ENCODE measurements at regions not wholly inside any gene's neighbourhood (a gene's known extent, or its start where the extent isn't known, plus 50 kb on each side); places are given as distances from the start of the nearest gene placed in this dataset.

GRCh38 chr12:89906178-89906577 is 197.5 kb upstream of the ATP2B1 start:
- no peak for FAIRE-seq
- no peak for DNase-seq (ENCODE audit: insufficient read length, low spot score)
- TF ChIP-seq POLR2A (IDR thresholded peaks at IDR 0.05; ENCODE audit: low read depth, low read length), result no peak

- FAIRE-seq (no peak), DNase-seq (ENCODE audit: insufficient read length, low spot score) (no peak)
- no peak for TF ChIP-seq POLR2A (IDR thresholded peaks at IDR 0.05; ENCODE audit: low read depth, low read length)
These were observed 193.4 kb upstream of the ATP2B1 start for GRCh38 chr12:89901906-89902642.

GRCh38 chr12:89901319-89901718 is 192.7 kb upstream of the ATP2B1 start:
- no peak for TF ChIP-seq POLR2A (IDR thresholded peaks at IDR 0.05; ENCODE audit: low read depth, low read length)
- DNase-seq (ENCODE audit: insufficient read length, low spot score) (no peak), FAIRE-seq (no peak)

GRCh38 chr12:89899651-89900050 is 191.0 kb upstream of the ATP2B1 start:
- DNase-seq (ENCODE audit: insufficient read length, low spot score), result no peak
- no peak for FAIRE-seq
- TF ChIP-seq POLR2A (IDR thresholded peaks at IDR 0.05; ENCODE audit: low read depth, low read length), result no peak

GRCh38 chr12:89895591-89895990 is 187.0 kb upstream of the ATP2B1 start:
- FAIRE-seq, result no peak
- no peak for TF ChIP-seq POLR2A (IDR thresholded peaks at IDR 0.05; ENCODE audit: low read depth, low read length)
- no peak for DNase-seq (ENCODE audit: insufficient read length, low spot score)

- DNase-seq (ENCODE audit: insufficient read length, low spot score) (no peak), FAIRE-seq (no peak)
- TF ChIP-seq POLR2A (IDR thresholded peaks at IDR 0.05; ENCODE audit: low read depth, low read length), result no peak
These were observed 186.5 kb upstream of the ATP2B1 start for GRCh38 chr12:89895101-89895500.

GRCh38 chr12:89893972-89894706 is 185.5 kb upstream of the ATP2B1 start:
- FAIRE-seq, result peak; percentile 43
- DNase-seq (ENCODE audit: insufficient read length, low spot score), result no peak
- TF ChIP-seq POLR2A (IDR thresholded peaks at IDR 0.05; ENCODE audit: low read depth, low read length), result no peak

- FAIRE-seq, result no peak
- TF ChIP-seq POLR2A (IDR thresholded peaks at IDR 0.05; ENCODE audit: low read depth, low read length), result no peak
- no peak for DNase-seq (ENCODE audit: insufficient read length, low spot score)
These were observed 183.8 kb upstream of the ATP2B1 start for GRCh38 chr12:89892436-89892835.

GRCh38 chr12:89891933-89892332 is 183.3 kb upstream of the ATP2B1 start:
- no peak for FAIRE-seq
- no peak for DNase-seq (ENCODE audit: insufficient read length, low spot score)
- no peak for TF ChIP-seq POLR2A (IDR thresholded peaks at IDR 0.05; ENCODE audit: low read depth, low read length)

- FAIRE-seq (no peak), DNase-seq (ENCODE audit: insufficient read length, low spot score) (no peak)
- TF ChIP-seq POLR2A (IDR thresholded peaks at IDR 0.05; ENCODE audit: low read depth, low read length), result no peak
These were observed 181.5 kb upstream of the ATP2B1 start for GRCh38 chr12:89890161-89890560.

GRCh38 chr12:89889062-89889461 is 180.4 kb upstream of the ATP2B1 start:
- FAIRE-seq, result peak; percentile 57
- no peak for DNase-seq (ENCODE audit: insufficient read length, low spot score)
- TF ChIP-seq POLR2A (IDR thresholded peaks at IDR 0.05; ENCODE audit: low read depth, low read length), result no peak

- FAIRE-seq, result no peak
- TF ChIP-seq POLR2A (IDR thresholded peaks at IDR 0.05; ENCODE audit: low read depth, low read length), result no peak
- DNase-seq (ENCODE audit: insufficient read length, low spot score), result no peak
These were observed 176.3 kb upstream of the ATP2B1 start for GRCh38 chr12:89884952-89885351.

GRCh38 chr12:89884416-89884898 is 175.8 kb upstream of the ATP2B1 start:
- no peak for TF ChIP-seq POLR2A (IDR thresholded peaks at IDR 0.05; ENCODE audit: low read depth, low read length)
- FAIRE-seq (no peak), DNase-seq (ENCODE audit: insufficient read length, low spot score) (no peak)

- TF ChIP-seq POLR2A (IDR thresholded peaks at IDR 0.05; ENCODE audit: low read depth, low read length), result no peak
- FAIRE-seq (peak; percentile 91), DNase-seq (ENCODE audit: insufficient read length, low spot score) (no peak)
These were observed 175.2 kb upstream of the ATP2B1 start for GRCh38 chr12:89883630-89884389.
